ENCODE measurements at regions not wholly inside any gene's neighbourhood (a gene's known extent, or its start where the extent isn't known, plus 50 kb on each side); places are given as distances from the start of the nearest gene placed in this dataset.
A peak's percentile ranks its signal among the peaks of the same experiment; 100 is the strongest.

GRCh38 chr5:17813214-17813613, 179.0 kb downstream of the TAF11L14 start:
- dilution Hi-C loops (cut with HindIII; ENCODE audit: low sequenced_read_pairs, unreplicated experiment) = no loop called here
- ChIA-PET CTCF (no interaction called here), POLR2A (ENCODE audit: unreplicated experiment) (interaction anchor here (0.6 kb wide), 1 partner anchor 386 kb away, joined by 4 read pairs; no protein-coding TSS in a partner anchor)
- no peak overlapping the region for H3K27ac ChIP-seq (ENCODE audit: insufficient read depth, low read length)
- no peak overlapping the region for H3K9ac ChIP-seq (ENCODE audit: low read depth, low read length)
- no peak overlapping the region for H3K23ac ChIP-seq (ENCODE audit: low read depth, low read length)
- TF ChIP-seq RAD21 (IDR thresholded peaks at IDR 0.05; ENCODE audit: low read length) (no peak), USF2 (IDR thresholded peaks at IDR 0.05; ENCODE audit: low read depth, low read length) (no peak), RFX5 (IDR thresholded peaks at IDR 0.05; ENCODE audit: low read depth, low read length) (no peak), SMC3 (IDR thresholded peaks at IDR 0.05; ENCODE audit: low read depth, low read length) (no peak), MAZ (IDR thresholded peaks at IDR 0.05; ENCODE audit: borderline replicate concordance, low read depth, low read length) (no peak), CEBPB (IDR thresholded peaks at IDR 0.05; ENCODE audit: low read depth, low read length) (no peak), POLR2A (IDR thresholded peaks at IDR 0.05; ENCODE audit: low read depth, low read length) (no peak), MAFK (IDR thresholded peaks at IDR 0.05; ENCODE audit: low read depth, low read length) (no peak), CTCF (conservative IDR thresholded peaks at IDR 0.05; ENCODE audit: low read depth, low read length) (no peak), NFE2L2 (IDR thresholded peaks at IDR 0.05; ENCODE audit: low read depth, low read length) (no peak), ELK1 (IDR thresholded peaks at IDR 0.05; ENCODE audit: borderline replicate concordance, low read depth, low read length) (no peak), MXI1 (IDR thresholded peaks at IDR 0.05; ENCODE audit: borderline replicate concordance, low read depth, low read length) (no peak), BHLHE40 (IDR thresholded peaks at IDR 0.05; ENCODE audit: low read depth, low read length) (no peak), CHD1 (IDR thresholded peaks at IDR 0.05; ENCODE audit: low read depth, low read length) (no peak), RCOR1 (IDR thresholded peaks at IDR 0.05; ENCODE audit: insufficient replicate concordance, low read length) (no peak), FOS (IDR thresholded peaks at IDR 0.05; ENCODE audit: low read depth, low read length) (no peak)
- intact Hi-C loops (cut with micrococcal nuclease) = no loop called here
- H3K14ac ChIP-seq (replicated peaks; ENCODE audit: low read depth, low read length) = no peak overlapping the region
- BruUV-seq (replicated peaks) = no TSS peak
- H3K4me1 ChIP-seq (ENCODE audit: control insufficient read depth, insufficient read depth, low read length) = no peaks in the 10 kb centered on the region
- no peaks in the 10 kb centered on the region for H3K36me3 ChIP-seq (ENCODE audit: control insufficient read depth, insufficient read depth, low read length)
- DNase-seq (peak; percentile 34), ATAC-seq (ENCODE audit: low read depth) (peak; percentile 40; the same call in 1 of the 2 replicates)
- no peak overlapping the region for H4K8ac ChIP-seq (ENCODE audit: low read depth in 2 of 2, low read length in 2 of 2)
- no peak overlapping the region for H2AK9ac ChIP-seq (replicated peaks; ENCODE audit: low read depth, low read length, poor library complexity)
- 100% methylated on average over 1 to 2 of the region's 5 CpGs for WGBS, 2 experiments (ENCODE audit: extremely low coverage in 2 of 2, insufficient read length in 1 of 2)
- no peak overlapping the region for H3K4me2 ChIP-seq (ENCODE audit: low read depth, low read length)
- no peak overlapping the region for H2BK20ac ChIP-seq (ENCODE audit: low read depth, low read length)
- H3K4me3 ChIP-seq (ENCODE audit: insufficient read depth, low read depth, low read length) = no peak overlapping the region
- H2AK5ac ChIP-seq (ENCODE audit: low read depth, low read length) = no peak overlapping the region
- H3K56ac ChIP-seq (ENCODE audit: extremely low read depth, insufficient read depth, low read length) = no peak overlapping the region
- H3K9me1 ChIP-seq (ENCODE audit: insufficient read depth, low read length) = no peaks in the 10 kb centered on the region
- H4K5ac ChIP-seq (ENCODE audit: low read depth, low read length) = no peak overlapping the region
- H2BK5ac ChIP-seq (ENCODE audit: low read depth, low read length, poor library complexity, severe bottlenecking) = no peak overlapping the region
- no peaks in the 10 kb centered on the region for H3K79me1 ChIP-seq (ENCODE audit: low read depth in 1 of 2, low read length in 2 of 2)
- H4K91ac ChIP-seq (ENCODE audit: insufficient read depth, low read depth, low read length) = no peak overlapping the region
- no peak overlapping the region for H2BK120ac ChIP-seq (ENCODE audit: low read depth, low read length)
- no peak overlapping the region for H2AFZ ChIP-seq (replicated peaks; ENCODE audit: low read length, poor library complexity)
- in situ Hi-C loops (cut with MboI; ENCODE audit: low sequenced_read_pairs) = no loop called here
- H3K27me3 ChIP-seq (ENCODE audit: control insufficient read depth, insufficient read depth, low read length) = no peaks in the 10 kb centered on the region
- no peak overlapping the region for H2BK15ac ChIP-seq (ENCODE audit: low read depth, low read length)
- H3K9me3 ChIP-seq (ENCODE audit: control insufficient read depth, insufficient read depth, low read length) = no peaks in the 10 kb centered on the region
- H4K20me1 ChIP-seq (ENCODE audit: insufficient read depth, low read length) = no peaks in the 10 kb centered on the region
- H3K4ac ChIP-seq (ENCODE audit: low read depth, low read length) = no peak overlapping the region
- H3K18ac ChIP-seq (ENCODE audit: low read depth, low read length) = no peak overlapping the region

Data from IMR-90 (cell line).